ENCODE measurements at regions not wholly inside any gene's neighbourhood (a gene's known extent, or its start where the extent isn't known, plus 50 kb on each side); places are given as distances from the start of the nearest gene placed in this dataset.
"Not testable (repeated sequence)": the region's sequence is repeated elsewhere in the genome, so short reads cannot be mapped to it uniquely, and the experiment has no call there.

DNA sequence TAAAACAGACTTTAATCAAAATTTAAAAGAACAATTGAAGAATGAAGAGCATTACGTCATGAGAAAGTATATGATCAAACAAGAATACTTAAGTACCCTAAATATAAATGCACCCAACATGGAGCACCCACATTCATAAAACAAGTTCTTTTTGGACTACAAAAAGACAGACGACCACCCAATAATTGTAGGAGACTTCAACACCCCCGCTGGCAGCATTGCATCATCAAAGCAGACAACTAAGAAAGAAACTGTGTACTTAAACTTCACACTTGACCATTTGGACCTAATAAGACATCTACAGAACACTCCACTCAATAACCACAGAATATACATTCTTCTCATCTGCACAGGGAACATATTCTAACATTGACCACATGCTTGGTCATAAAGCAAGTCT lies 291.7 kb upstream of the ZNF322 start:
- H3K9me3 ChIP-seq; H3K4me2 ChIP-seq; H3K27ac ChIP-seq (ENCODE audit: low read depth in 2 of 2, low read length in 1 of 2); H3K4me1 ChIP-seq (ENCODE audit: control insufficient read depth in 1 of 2, insufficient read depth in 2 of 2, low read depth in 1 of 2, low read length in 1 of 2); H4K20me1 ChIP-seq (ENCODE audit: insufficient read depth); H3F3A ChIP-seq (replicated peaks; ENCODE audit: insufficient read depth); H3K27me3 ChIP-seq (ENCODE audit: insufficient read depth); H3K79me2 ChIP-seq (ENCODE audit: insufficient read depth); H2AFZ ChIP-seq (ENCODE audit: low read depth); H3K4me3 ChIP-seq (ENCODE audit: low read depth in 2 of 2, low read length in 1 of 2); DNase-seq; H3K9me2 ChIP-seq; H3K9ac ChIP-seq; POLR2A ChIA-PET; CTCF ChIA-PET; H3K36me3 ChIP-seq (replicated peaks in 1 of 2; ENCODE audit: control insufficient read depth in 1 of 2, insufficient read depth in 2 of 2, low read length in 1 of 2): not testable (repeated sequence)
- WGBS (ENCODE audit: low lambda C conversion rate), result 78% methylated on average over 3 of the region's 3 CpGs

GRCh38 chr6:26956078-26956600 lies 291.4 kb upstream of the PRSS16 start:
- H3K9me2 ChIP-seq; H3K4me1 ChIP-seq (ENCODE audit: control insufficient read depth in 1 of 2, insufficient read depth in 2 of 2, low read depth in 1 of 2, low read length in 1 of 2); H3K27me3 ChIP-seq (ENCODE audit: insufficient read depth); H3K4me2 ChIP-seq; H3K9me3 ChIP-seq; H2AFZ ChIP-seq (ENCODE audit: low read depth); H4K20me1 ChIP-seq (ENCODE audit: insufficient read depth); H3F3A ChIP-seq (replicated peaks; ENCODE audit: insufficient read depth); H3K79me2 ChIP-seq (ENCODE audit: insufficient read depth); H3K36me3 ChIP-seq (replicated peaks in 1 of 2; ENCODE audit: control insufficient read depth in 1 of 2, insufficient read depth in 2 of 2, low read length in 1 of 2); DNase-seq: not testable (repeated sequence)
- WGBS (ENCODE audit: low lambda C conversion rate), result 4% methylated on average over 4 of the region's 20 CpGs
- ChIA-PET CTCF (interaction anchor here (1.1 kb wide), 1 partner anchor 79 kb away, joined by 3 read pairs; no protein-coding TSS in a partner anchor), POLR2A (interaction anchor here (0.6 to 1.1 kb wide), 3 partner anchors 177 to 210 kb away, joined by 3 to 8 read pairs (median 4); a partner anchor contains a TSS)
- Histone ChIP-seq H3K9ac (peak overlapping the region; percentile 52; the same call in 1 of the 2 replicates), H3K4me3 (ENCODE audit: low read depth in 2 of 2, low read length in 1 of 2) (peak overlapping the region in 1 of 2 experiments; percentile 49; a peak in 3 of 4 replicates), H3K27ac (ENCODE audit: low read depth in 2 of 2, low read length in 1 of 2) (peak overlapping the region in 1 of 2 experiments; percentile 65; a peak in 3 of 4 replicates)
- TF ChIP-seq, protein P1, sequence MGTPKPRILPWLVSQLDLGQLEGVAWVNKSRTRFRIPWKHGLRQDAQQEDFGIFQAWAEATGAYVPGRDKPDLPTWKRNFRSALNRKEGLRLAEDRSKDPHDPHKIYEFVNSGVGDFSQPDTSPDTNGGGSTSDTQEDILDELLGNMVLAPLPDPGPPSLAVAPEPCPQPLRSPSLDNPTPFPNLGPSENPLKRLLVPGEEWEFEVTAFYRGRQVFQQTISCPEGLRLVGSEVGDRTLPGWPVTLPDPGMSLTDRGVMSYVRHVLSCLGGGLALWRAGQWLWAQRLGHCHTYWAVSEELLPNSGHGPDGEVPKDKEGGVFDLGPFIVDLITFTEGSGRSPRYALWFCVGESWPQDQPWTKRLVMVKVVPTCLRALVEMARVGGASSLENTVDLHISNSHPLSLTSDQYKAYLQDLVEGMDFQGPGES (IDR thresholded peaks at IDR 0.05; ENCODE audit: low read depth, low read length), result peak; percentile 28; the same call in 1 of the 2 replicates
- TF ChIP-seq ZBTB33 (IDR thresholded peaks at IDR 0.05; ENCODE audit: borderline replicate concordance, low read depth), result 0 out of 2 replicates have a peak, but pooled peaks have one; percentile 21
- peak; percentile 44; the same call in 1 of the 2 replicates for TF ChIP-seq POLR2AphosphoS5 (IDR thresholded peaks at IDR 0.05; ENCODE audit: low read depth, low read length)
- TF ChIP-seq MAX (IDR thresholded peaks at IDR 0.05; ENCODE audit: low read depth), result 0 out of 2 replicates have a peak, but pooled peaks have one; percentile 15
- TF ChIP-seq RCOR1 (IDR thresholded peaks at IDR 0.05; ENCODE audit: low read length), result 0 out of 2 replicates have a peak, but pooled peaks have one; percentile 10
